Suprapubic skin (tissue), 4 donors: ENCODE measurements at regions not wholly inside any gene's neighbourhood (a gene's known extent, or its start where the extent isn't known, plus 50 kb on each side); places are given as distances from the start of the nearest gene placed in this dataset.

Source experiments
- DNase-seq, 2 donors: peaks; one replicate each; pipeline ENCODE4 v3.0.0-alpha.2; 2019; ENCODE audit warnings: low spot score in 2 of 2
- H3K27ac ChIP-seq: fragments of 200-600 bp; sonication (generic); one replicate; pipeline ENCODE4 v1.5.1; 2019
- H3K27me3 ChIP-seq: fragments of 200-600 bp; sonication (generic); one replicate; pipeline ENCODE4 v1.5.1; 2019
- H3K36me3 ChIP-seq: fragments of 200-600 bp; sonication (generic); one replicate; pipeline ENCODE4 v1.5.1; 2019
- H3K4me1 ChIP-seq: fragments of 200-600 bp; sonication (generic); one replicate; pipeline ENCODE4 v1.5.1; 2019
- H3K4me3 ChIP-seq: fragments of 200-600 bp; sonication (generic); one replicate; pipeline ENCODE4 v1.5.1; 2019; ENCODE audit warnings: mild to moderate bottlenecking
- H3K9me3 ChIP-seq: fragments of 200-600 bp; sonication (generic); one replicate; pipeline ENCODE4 v1.5.1; 2019
- CTCF ChIP-seq, 2 donors: fragments of 200-600 bp in 1 of 2; fragments of 450-650 bp in 1 of 2; sonication (generic) in 1 of 2; IDR thresholded peaks; one replicate each; pipeline ENCODE4 v1.5.1; 2016 to 2019; ENCODE audit warnings: antibody characterized with exemption in 2 of 2, mild to moderate bottlenecking in 1 of 2, moderate library complexity in 1 of 2
- EP300 ChIP-seq: sonication (generic); formaldehyde crosslinking; IDR thresholded peaks from one replicate; pipeline ENCODE4 v1.6.1; 2017; ENCODE audit warnings: antibody characterized with exemption
- POLR2A ChIP-seq, 2 donors: fragments of 450-650 bp; IDR thresholded peaks; one replicate each; pipeline ENCODE4 v1.6.1; 2017; ENCODE audit warnings: antibody characterized with exemption in 2 of 2, mild to moderate bottlenecking in 2 of 2, moderate library complexity in 2 of 2
- POLR2AphosphoS5 ChIP-seq, 3 donors: sonication (generic); formaldehyde crosslinking; IDR thresholded peaks; one replicate each; pipeline ENCODE4 v1.6.1; 2017; ENCODE audit warnings: antibody characterized with exemption in 3 of 3
- WGBS: methylation state at CpG from one replicate; pipeline ENCODE4 v1.1.5; 2018; 5-methylcytosine and 5-hydroxymethylcytosine counted together

GRCh38 chr6:87815449-87815848, 113.4 kb upstream of the AKIRIN2 start:
- WGBS = 91% methylated on average over 1 of the region's 1 CpG

GRCh38 chr6:87808005-87808757, 106.1 kb upstream of the AKIRIN2 start:
- 72% methylated on average over 5 of the region's 5 CpGs for WGBS

More at GRCh38 chr6:87815449-87815848, 113.4 kb upstream of the AKIRIN2 start:
- Histone ChIP-seq H3K27me3 (no peaks in the 10 kb centered on the region), H3K4me1 (no peaks in the 10 kb centered on the region), H3K4me3 (no peak overlapping the region), H3K36me3 (no peaks in the 10 kb centered on the region), H3K27ac (no peak overlapping the region), H3K9me3 (no peaks in the 10 kb centered on the region)
- no peak for TF ChIP-seq POLR2AphosphoS5 (IDR thresholded peaks at IDR 0.05)
- no peak for TF ChIP-seq CTCF (IDR thresholded peaks at IDR 0.05)
- TF ChIP-seq EP300 = no peak
- no peak for TF ChIP-seq POLR2A (IDR thresholded peaks at IDR 0.05)
- no peak for DNase-seq

GRCh38 chr6:87807475-87807874, 105.4 kb upstream of the AKIRIN2 start:
- Histone ChIP-seq H3K27me3 (no peaks in the 10 kb centered on the region), H3K27ac (no peak overlapping the region), H3K4me1 (no peaks in the 10 kb centered on the region), H3K36me3 (no peaks in the 10 kb centered on the region), H3K9me3 (no peaks in the 10 kb centered on the region), H3K4me3 (no peak overlapping the region)
- WGBS = 86% methylated on average over 4 of the region's 4 CpGs
- DNase-seq = no peak
- no peak for TF ChIP-seq EP300
- no peak for TF ChIP-seq CTCF (IDR thresholded peaks at IDR 0.05)
- no peak for TF ChIP-seq POLR2A (IDR thresholded peaks at IDR 0.05)
- no peak for TF ChIP-seq POLR2AphosphoS5 (IDR thresholded peaks at IDR 0.05)

More at GRCh38 chr6:87808005-87808757, 106.1 kb upstream of the AKIRIN2 start:
- Histone ChIP-seq H3K4me3 (no peak overlapping the region), H3K36me3 (no peaks in the 10 kb centered on the region), H3K27ac (no peak overlapping the region), H3K27me3 (no peaks in the 10 kb centered on the region), H3K9me3 (no peaks in the 10 kb centered on the region), H3K4me1 (no peaks in the 10 kb centered on the region)
- TF ChIP-seq POLR2AphosphoS5 (IDR thresholded peaks at IDR 0.05) = no peak
- no peak for TF ChIP-seq CTCF (IDR thresholded peaks at IDR 0.05)
- TF ChIP-seq EP300 = no peak
- no peak for TF ChIP-seq POLR2A (IDR thresholded peaks at IDR 0.05)
- DNase-seq = no peak

GRCh38 chr6:87806635-87807034, 104.6 kb upstream of the AKIRIN2 start:
- Histone ChIP-seq H3K27ac (no peak overlapping the region), H3K9me3 (no peaks in the 10 kb centered on the region), H3K4me1 (no peaks in the 10 kb centered on the region), H3K27me3 (no peaks in the 10 kb centered on the region), H3K36me3 (no peaks in the 10 kb centered on the region), H3K4me3 (no peak overlapping the region)
- WGBS = 45% methylated on average over 4 of the region's 4 CpGs
- DNase-seq = no peak
- no peak for TF ChIP-seq EP300
- TF ChIP-seq CTCF (IDR thresholded peaks at IDR 0.05) = no peak
- no peak for TF ChIP-seq POLR2AphosphoS5 (IDR thresholded peaks at IDR 0.05)
- TF ChIP-seq POLR2A (IDR thresholded peaks at IDR 0.05) = no peak

GRCh38 chr6:87806099-87806498, 104.1 kb upstream of the AKIRIN2 start:
- WGBS = 47% methylated on average over 1 of the region's 1 CpG
- Histone ChIP-seq H3K36me3 (no peaks in the 10 kb centered on the region), H3K4me3 (no peak overlapping the region), H3K27ac (no peak overlapping the region), H3K4me1 (no peaks in the 10 kb centered on the region), H3K27me3 (no peaks in the 10 kb centered on the region), H3K9me3 (no peaks in the 10 kb centered on the region)
- DNase-seq = no peak
- TF ChIP-seq CTCF (IDR thresholded peaks at IDR 0.05) (no peak), EP300 (no peak), POLR2AphosphoS5 (IDR thresholded peaks at IDR 0.05) (no peak), POLR2A (IDR thresholded peaks at IDR 0.05) (no peak)
